Gastrocnemius medialis (tissue), 4 donors: ENCODE measurements at regions not wholly inside any gene's neighbourhood (a gene's known extent, or its start where the extent isn't known, plus 50 kb on each side); places are given as distances from the start of the nearest gene placed in this dataset.

Source experiments
- ATAC-seq, 2 donors: fragments of 150-250 bp; one replicate each; pipeline ENCODE4 v1.9.1; 2016
- DNase-seq, 2 donors: peaks; one replicate each; pipeline ENCODE4 v3.0.0-alpha.2; 2019
- H3K27ac ChIP-seq, 4 donors: fragments of 200-600 bp; sonication (generic); 1 replicate in 1 of 4; 2 replicates in 3 of 4; pipeline ENCODE4 v1.5.1; 2016 to 2018; ENCODE audit warnings: mild to moderate bottlenecking in 2 of 4, moderate library complexity in 1 of 4
- H3K27me3 ChIP-seq, 3 donors: fragments of 200-600 bp; sonication (generic) in 2 of 3; 1 replicate in 1 of 3; 2 replicates in 2 of 3; pipeline versions ENCODE4 v1.5.1 to v1.6.0; 2016 to 2019; ENCODE audit warnings: mild to moderate bottlenecking in 1 of 3, moderate library complexity in 1 of 3
- H3K36me3 ChIP-seq, 2 donors: fragments of 200-600 bp; sonication (generic) in 1 of 2; one replicate each; pipeline ENCODE4 v1.5.1; 2017 to 2018
- H3K4me1 ChIP-seq, 2 donors: fragments of 200-600 bp; sonication (generic) in 1 of 2; one replicate each; pipeline ENCODE4 v1.5.1; 2016 to 2017; ENCODE audit warnings: mild to moderate bottlenecking in 2 of 2
- H3K4me3 ChIP-seq, 4 donors: fragments of 200-600 bp; sonication (generic) in 3 of 4; 1 replicate in 1 of 4; 2 replicates in 3 of 4; pipeline ENCODE4 v1.5.1; 2016 to 2019; ENCODE audit warnings: mild to moderate bottlenecking in 2 of 4
- H3K9me3 ChIP-seq, 3 donors: fragments of 200-600 bp; sonication (generic) in 2 of 3; 1 replicate in 1 of 3; 2 replicates in 2 of 3; pipeline ENCODE4 v1.5.1; 2016 to 2019
- POLR2A ChIP-seq, 2 donors: fragments of 450-650 bp; IDR thresholded peaks; one replicate each; pipeline ENCODE4 v1.6.1; 2017; ENCODE audit warnings: antibody characterized with exemption in 2 of 2, mild to moderate bottlenecking in 2 of 2, moderate library complexity in 2 of 2
- in situ Hi-C, 4 donors: fragments of 200-750 bp; cut with MboI; loops; one replicate each; pipeline versions ENCODE4 v1.15.0 to v1.8.0; 2017; ENCODE audit warnings: low sequenced_read_pairs in 4 of 4
- intact Hi-C: fragments of 100-400 bp; cut with DNase I; formaldehyde crosslinking; loops from one replicate; pipeline ENCODE4 v1.15.1; 2023; ENCODE audit warnings: low total_unique reads
- TF ChIP-seq, protein P1 (sequence below), 5 experiments: fragments of 450-650 bp in 3 of 5; fragments of 200-600 bp in 2 of 5; sonication (generic) in 2 of 5; IDR thresholded peaks in 4 of 5; conservative IDR thresholded peaks in 1 of 5; 1 replicate in 4 of 5; 2 replicates in 1 of 5; pipeline ENCODE4 v1.5.1; 2016 to 2019; ENCODE audit warnings: antibody characterized with exemption in 5 of 5, mild to moderate bottlenecking in 3 of 5, moderate library complexity in 3 of 5

- no peaks in the 10 kb centered on the region for H3K27me3 ChIP-seq
- no peak for ATAC-seq
- no peak for DNase-seq
- H3K36me3 ChIP-seq = no peaks in the 10 kb centered on the region
- H3K4me3 ChIP-seq = no peak overlapping the region
- intact Hi-C loops (no loop called here), in situ Hi-C loops (no loop called here)
- no peak for TF ChIP-seq POLR2A (IDR thresholded peaks at IDR 0.05)
- TF ChIP-seq, protein P1, sequence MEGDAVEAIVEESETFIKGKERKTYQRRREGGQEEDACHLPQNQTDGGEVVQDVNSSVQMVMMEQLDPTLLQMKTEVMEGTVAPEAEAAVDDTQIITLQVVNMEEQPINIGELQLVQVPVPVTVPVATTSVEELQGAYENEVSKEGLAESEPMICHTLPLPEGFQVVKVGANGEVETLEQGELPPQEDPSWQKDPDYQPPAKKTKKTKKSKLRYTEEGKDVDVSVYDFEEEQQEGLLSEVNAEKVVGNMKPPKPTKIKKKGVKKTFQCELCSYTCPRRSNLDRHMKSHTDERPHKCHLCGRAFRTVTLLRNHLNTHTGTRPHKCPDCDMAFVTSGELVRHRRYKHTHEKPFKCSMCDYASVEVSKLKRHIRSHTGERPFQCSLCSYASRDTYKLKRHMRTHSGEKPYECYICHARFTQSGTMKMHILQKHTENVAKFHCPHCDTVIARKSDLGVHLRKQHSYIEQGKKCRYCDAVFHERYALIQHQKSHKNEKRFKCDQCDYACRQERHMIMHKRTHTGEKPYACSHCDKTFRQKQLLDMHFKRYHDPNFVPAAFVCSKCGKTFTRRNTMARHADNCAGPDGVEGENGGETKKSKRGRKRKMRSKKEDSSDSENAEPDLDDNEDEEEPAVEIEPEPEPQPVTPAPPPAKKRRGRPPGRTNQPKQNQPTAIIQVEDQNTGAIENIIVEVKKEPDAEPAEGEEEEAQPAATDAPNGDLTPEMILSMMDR (IDR thresholded peaks at IDR 0.05 in 4 of 5, conservative IDR thresholded peaks at IDR 0.05 in 1 of 5) = no peak
- H3K27ac ChIP-seq = no peak overlapping the region
- H3K9me3 ChIP-seq = no peaks in the 10 kb centered on the region
- H3K4me1 ChIP-seq = no peaks in the 10 kb centered on the region
These were observed 71.3 kb upstream of the ZNF804B start for GRCh38 chr7:88688222-88688621.

DNA sequence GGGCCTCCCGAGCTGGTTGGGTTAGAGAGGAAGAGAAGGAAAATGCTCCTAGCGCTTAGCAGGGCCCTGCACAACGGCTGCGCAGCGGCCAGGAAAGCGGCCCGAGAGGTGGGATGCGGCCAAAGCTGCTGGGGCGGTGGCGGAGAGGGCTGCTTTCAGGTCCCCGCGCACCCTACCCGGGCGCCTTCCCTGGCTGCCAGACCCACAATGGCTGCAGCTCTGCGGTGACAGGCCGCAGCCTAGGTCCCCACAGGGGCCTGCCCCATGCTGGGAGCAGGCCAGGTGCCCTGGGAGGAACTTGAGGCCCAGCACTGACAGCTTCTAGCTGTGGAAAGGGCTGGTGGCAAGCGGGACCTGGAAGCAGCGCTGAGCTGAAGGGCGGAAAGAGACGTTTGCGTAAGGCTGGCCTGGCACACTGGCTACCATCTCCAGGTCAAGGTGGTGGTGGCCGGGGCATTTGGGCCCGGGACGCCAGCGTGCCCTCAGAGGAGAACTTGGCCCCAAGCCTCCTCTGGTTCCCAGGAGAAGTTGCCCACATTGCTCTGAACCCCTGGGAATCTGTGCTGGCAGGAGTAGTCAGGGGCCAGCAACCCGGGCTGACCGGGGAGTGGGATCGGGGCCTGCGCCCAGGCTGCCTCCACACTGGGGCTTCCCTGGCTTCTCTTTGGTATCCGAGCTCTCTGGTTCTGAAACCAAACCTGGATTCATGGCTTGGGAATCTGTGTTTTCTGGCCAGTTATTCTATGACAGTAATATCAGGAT, 72.9 kb upstream of the ZNF804B start:
- no peak for DNase-seq
- intact Hi-C loops = no loop called here
- H3K9me3 ChIP-seq = no peaks in the 10 kb centered on the region
- no peaks in the 10 kb centered on the region for H3K36me3 ChIP-seq
- in situ Hi-C loops = no loop called here
- TF ChIP-seq, protein P1 (IDR thresholded peaks at IDR 0.05 in 4 of 5, conservative IDR thresholded peaks at IDR 0.05 in 1 of 5) = no peak
- no peak for TF ChIP-seq POLR2A (IDR thresholded peaks at IDR 0.05)
- H3K27me3 ChIP-seq = no peaks in the 10 kb centered on the region
- H3K4me1 ChIP-seq = no peaks in the 10 kb centered on the region
- H3K27ac ChIP-seq = no peak overlapping the region
- no peak for ATAC-seq
- no peak overlapping the region for H3K4me3 ChIP-seq

- no peak for TF ChIP-seq POLR2A (IDR thresholded peaks at IDR 0.05)
- TF ChIP-seq, protein P1 (IDR thresholded peaks at IDR 0.05 in 4 of 5, conservative IDR thresholded peaks at IDR 0.05 in 1 of 5) = no peak
- no peak for ATAC-seq
- Histone ChIP-seq H3K36me3 (no peaks in the 10 kb centered on the region), H3K4me3 (no peak overlapping the region), H3K27me3 (no peaks in the 10 kb centered on the region), H3K9me3 (no peaks in the 10 kb centered on the region), H3K4me1 (no peaks in the 10 kb centered on the region), H3K27ac (no peak overlapping the region)
- in situ Hi-C loops = no loop called here
- no peak for DNase-seq
- intact Hi-C loops = no loop called here
These were observed 77.8 kb upstream of the ZNF804B start for GRCh38 chr7:88681682-88682081.

GRCh38 chr7:88670536-88670935, 89.0 kb upstream of the ZNF804B start:
- no peak for DNase-seq
- Histone ChIP-seq H3K27ac (no peak overlapping the region), H3K36me3 (no peaks in the 10 kb centered on the region), H3K9me3 (no peaks in the 10 kb centered on the region), H3K4me3 (no peak overlapping the region), H3K4me1 (no peaks in the 10 kb centered on the region), H3K27me3 (no peaks in the 10 kb centered on the region)
- intact Hi-C loops = no loop called here
- no peak for ATAC-seq
- in situ Hi-C loops = no loop called here
- TF ChIP-seq, protein P1 (IDR thresholded peaks at IDR 0.05 in 4 of 5, conservative IDR thresholded peaks at IDR 0.05 in 1 of 5) = no peak
- TF ChIP-seq POLR2A (IDR thresholded peaks at IDR 0.05) = no peak

DNA sequence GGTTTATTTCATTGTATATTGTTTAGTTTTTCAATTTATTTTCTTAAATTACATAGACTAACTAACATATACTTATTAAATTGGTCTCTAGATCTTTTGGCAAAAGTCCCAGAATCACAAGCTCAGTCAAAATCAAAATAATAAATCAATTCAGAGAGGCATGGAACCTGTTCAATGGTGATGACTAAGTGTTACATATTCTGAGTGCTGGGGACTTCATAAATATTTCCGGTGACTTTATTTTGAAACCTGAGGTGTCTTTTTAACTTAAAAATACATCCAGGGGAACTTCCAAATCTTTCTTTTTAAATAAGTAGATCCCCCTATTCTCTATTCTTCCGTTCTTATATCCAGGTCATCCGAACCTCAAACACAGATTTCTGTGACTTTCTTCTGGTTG, 89.6 kb upstream of the ZNF804B start:
- no peaks in the 10 kb centered on the region for H3K27me3 ChIP-seq
- in situ Hi-C loops = no loop called here
- no peak overlapping the region for H3K4me3 ChIP-seq
- no peak overlapping the region for H3K27ac ChIP-seq
- no peaks in the 10 kb centered on the region for H3K4me1 ChIP-seq
- TF ChIP-seq, protein P1 (IDR thresholded peaks at IDR 0.05 in 4 of 5, conservative IDR thresholded peaks at IDR 0.05 in 1 of 5) = no peak
- no peak for ATAC-seq
- H3K36me3 ChIP-seq = no peaks in the 10 kb centered on the region
- no peak for DNase-seq
- intact Hi-C loops = no loop called here
- H3K9me3 ChIP-seq = no peaks in the 10 kb centered on the region
